ENCODE measurements at regions not wholly inside any gene's neighbourhood (a gene's known extent, or its start where the extent isn't known, plus 50 kb on each side); places are given as distances from the start of the nearest gene placed in this dataset.

- TF ChIP-seq CTCF (IDR thresholded peaks at IDR 0.05; ENCODE audit: low read depth, low read length, poor library complexity, severe bottlenecking) = no peak
- TF ChIP-seq EZH2phosphoT487 (IDR thresholded peaks at IDR 0.05; ENCODE audit: borderline replicate concordance, low read length) = no peak
Observed at GRCh38 chr1:30360281-30360680, 363.1 kb downstream of the MATN1 start.
